GM19395 (cell line): ENCODE measurements at regions not wholly inside any gene's neighbourhood (a gene's known extent, or its start where the extent isn't known, plus 50 kb on each side); places are given as distances from the start of the nearest gene placed in this dataset.

Experiments
- ATAC-seq: cut with Tn5 transposase; IDR thresholded peaks from one replicate; pipeline ENCODE4 v1.9.1; 2021; ENCODE audit warnings: mild to moderate bottlenecking, moderate library complexity; ENCODE audit not compliant: unreplicated experiment

DNA sequence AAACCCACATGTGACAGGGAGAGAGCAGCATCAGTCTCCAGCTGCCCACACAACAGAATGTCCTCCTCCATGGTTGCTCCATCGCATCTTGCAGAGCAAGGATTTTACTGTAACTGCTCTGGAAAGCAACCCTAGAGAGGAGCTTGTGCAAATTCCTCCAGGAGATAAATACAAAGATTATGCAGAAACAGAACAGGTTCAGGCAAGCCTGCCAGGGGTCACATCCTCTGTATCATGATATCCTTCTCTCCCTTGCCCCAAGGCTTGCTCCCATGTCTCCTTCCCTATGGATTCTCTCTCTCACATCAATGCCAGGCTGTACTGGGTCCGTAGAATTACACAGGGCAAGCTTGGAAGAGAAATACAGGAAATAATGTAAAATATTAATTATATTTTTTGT, 226.0 kb downstream of the MPDZ start:
- no peak for ATAC-seq

DNA sequence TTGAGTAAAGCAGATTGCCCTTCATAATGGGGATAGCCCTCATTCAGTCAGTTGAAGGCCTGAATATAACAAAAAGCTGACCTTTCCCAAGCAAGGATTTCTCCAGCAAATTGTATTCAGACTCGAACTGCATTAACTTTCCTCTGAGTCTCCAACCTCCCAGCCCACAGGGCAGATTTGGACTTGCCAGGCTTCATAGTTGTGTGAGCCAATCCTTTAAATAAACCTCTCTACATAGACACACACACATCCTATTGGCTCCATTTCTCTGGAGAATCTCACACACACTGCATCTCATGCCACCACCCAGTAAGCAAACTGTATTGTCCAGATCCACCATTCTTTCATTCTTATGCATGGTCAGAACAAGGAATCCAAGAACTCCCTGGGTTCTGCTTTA, 225.1 kb downstream of the MPDZ start:
- no peak for ATAC-seq
